Jurkat, Clone E6-1 (cell line): ENCODE measurements at regions not wholly inside any gene's neighbourhood (a gene's known extent, or its start where the extent isn't known, plus 50 kb on each side); places are given as distances from the start of the nearest gene placed in this dataset.

Source experiments
- DNase-seq: peaks from one replicate; pipeline ENCODE4 v3.0.0-alpha.2; 2011; ENCODE audit warnings: low read depth, low spot score
- H3K4me3 ChIP-seq: 2 replicates; pipeline ENCODE4 v1.5.1; 2011; ENCODE audit warnings: mild to moderate bottlenecking, low read length, control low read depth, moderate library complexity

DNA sequence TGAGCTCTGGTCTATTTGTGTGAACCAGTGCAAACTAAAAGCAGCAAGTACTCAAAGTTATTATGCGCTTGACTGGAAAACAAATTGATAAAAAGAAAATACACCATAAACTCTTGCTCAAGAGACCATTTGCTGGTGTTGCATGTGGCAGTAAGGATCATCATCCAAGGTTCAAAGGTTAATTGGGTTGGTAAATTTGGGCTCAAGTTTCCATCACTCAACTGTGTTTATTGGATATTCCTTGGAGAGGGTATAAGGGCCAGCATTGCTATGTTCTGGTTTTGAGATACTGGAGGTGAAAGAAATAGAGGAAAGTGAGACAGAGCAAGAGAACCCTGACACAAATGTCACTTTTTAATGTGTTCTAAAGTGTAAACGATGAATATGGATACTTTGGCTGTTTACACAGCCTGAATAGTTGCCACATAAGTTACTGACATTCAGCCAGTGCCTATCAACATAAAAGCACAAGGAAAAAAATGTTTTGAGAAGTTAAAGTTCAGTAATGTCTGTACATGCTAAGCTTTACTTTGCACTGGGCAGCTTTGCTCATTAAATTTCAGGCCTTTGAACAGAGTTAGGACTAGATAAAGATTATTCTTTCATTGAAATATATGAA is 736.1 kb downstream of the HDGFL1 start:
- no peak for DNase-seq
- H3K4me3 ChIP-seq, result no peak overlapping the region

DNA sequence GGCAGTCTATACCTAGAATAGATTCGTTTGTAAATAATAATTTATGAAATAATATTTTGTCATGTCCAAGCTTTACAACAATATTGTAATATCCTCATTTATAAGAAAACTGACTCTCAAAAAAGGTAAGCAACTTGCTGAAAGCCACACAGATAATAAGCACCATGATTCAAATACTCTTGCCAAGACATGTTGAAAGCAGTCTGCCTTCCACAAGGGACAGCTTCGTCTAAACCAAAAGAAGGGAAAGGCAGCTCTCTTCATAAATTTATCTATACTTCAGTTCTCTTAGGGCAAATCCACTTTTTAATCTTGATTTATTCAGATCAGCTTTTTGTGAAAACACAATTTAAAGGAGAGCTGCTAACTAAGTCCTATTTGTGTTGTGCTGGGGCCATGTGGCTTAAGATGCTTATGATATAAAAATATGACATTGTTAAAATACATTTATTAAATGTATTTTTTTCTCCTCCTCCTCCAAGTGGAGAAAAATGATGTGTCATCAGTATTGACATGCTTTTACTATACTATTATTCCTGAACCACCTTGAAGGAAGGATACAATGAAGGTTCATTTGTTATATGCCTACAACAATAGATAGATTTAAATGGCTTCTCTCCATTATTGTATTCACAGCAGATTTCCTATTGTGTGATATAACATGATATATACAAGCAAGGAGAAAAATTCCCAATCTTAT is 737.0 kb downstream of the HDGFL1 start:
- no peak for DNase-seq
- no peak overlapping the region for H3K4me3 ChIP-seq

DNA sequence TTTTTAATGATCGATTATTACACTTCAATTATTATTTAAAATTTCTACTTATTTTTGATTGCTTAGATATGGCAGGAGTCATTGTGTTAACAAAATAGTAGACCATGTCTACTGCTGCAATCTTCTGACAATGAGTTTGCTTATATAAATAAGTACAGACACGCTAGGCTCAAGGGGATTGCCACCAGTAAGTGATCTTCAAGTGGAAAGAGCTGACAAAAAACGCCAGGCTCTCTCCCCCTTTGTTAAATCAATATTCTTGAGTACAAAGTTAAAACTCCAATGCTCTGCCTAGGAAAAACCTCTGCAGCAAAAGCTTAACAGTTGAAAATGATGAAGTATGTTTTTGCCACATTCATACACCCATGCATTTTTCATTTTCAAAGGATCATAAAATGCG is 738.1 kb downstream of the HDGFL1 start:
- H3K4me3 ChIP-seq, result no peak overlapping the region
- DNase-seq, result no peak

DNA sequence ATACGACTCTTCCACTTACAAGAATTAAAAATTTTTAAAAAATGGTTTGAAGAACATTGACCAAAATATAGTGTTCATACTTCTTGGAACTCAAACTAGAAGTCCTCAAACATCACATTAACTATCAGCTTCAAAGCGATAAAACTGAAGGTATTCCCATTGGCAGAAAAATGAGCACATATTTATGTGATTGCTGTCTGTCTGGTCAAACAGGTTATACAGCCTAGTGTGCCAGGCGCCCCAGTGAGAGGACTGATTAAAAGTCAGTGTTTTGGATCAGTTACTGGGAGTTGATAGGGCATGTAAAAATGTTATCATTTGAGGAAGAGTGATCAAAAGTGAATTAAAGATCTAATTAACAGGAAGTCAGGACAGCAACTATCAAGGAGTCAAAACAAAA is 738.8 kb downstream of the HDGFL1 start:
- no peak overlapping the region for H3K4me3 ChIP-seq
- DNase-seq, result no peak

DNA sequence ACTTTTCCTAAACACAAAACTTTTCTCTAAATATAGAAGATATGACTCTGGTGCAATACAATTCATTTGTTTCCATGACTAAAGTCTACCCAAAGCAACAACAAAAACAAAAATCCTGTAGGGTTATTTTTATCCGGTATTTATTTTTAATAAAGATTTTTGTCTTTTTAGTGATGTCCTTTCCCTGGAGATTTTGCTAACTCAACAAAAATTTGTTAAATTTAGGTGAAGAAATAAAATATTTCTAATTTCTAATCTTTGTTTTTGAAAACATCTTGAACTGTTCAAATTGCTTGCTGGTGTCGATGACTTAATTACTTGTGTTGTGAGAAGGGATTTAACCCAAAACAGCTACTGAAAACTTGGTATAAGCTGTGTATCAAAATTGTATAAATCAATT is 741.8 kb downstream of the HDGFL1 start:
- H3K4me3 ChIP-seq, result no peak overlapping the region
- no peak for DNase-seq

DNA sequence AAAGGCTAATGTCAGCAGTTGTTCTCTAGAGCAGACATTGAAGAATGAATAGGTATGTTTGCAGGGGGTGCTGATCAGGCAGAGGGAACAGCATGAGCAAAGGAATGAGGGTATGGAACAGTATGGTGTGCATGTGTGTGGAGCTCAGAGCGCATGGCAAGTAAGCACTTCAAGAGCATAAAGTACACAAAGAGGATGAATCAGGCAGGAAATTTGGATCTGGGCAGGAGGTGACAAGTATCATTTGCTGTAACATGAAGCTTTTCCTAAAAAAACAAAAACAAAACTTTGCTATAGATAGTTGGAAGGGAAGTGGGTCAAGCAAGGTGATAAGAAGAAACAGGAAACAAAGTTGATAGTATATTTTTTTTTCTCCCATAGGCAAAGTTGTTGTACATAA is 746.8 kb downstream of the HDGFL1 start:
- no peak overlapping the region for H3K4me3 ChIP-seq
- DNase-seq, result no peak

DNA sequence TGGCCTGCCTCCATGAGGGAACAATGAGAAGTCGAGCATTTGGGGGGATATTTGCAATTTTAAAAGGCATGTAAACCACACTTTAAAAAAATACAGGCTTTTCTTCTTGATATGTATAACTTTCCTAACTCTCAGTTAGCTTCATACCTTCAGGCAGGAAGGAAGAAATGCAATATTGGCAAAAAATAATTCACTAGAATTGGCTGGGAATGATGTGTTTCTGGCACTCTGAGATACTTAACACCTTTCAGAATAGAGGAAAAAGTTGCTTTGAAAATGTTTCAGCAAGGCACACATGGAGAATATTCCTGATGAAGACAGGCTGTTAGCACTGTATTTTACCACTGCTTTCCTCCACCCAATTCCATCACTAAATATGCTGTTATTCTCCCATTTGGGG is 747.6 kb downstream of the HDGFL1 start:
- no peak overlapping the region for H3K4me3 ChIP-seq
- DNase-seq, result no peak

DNA sequence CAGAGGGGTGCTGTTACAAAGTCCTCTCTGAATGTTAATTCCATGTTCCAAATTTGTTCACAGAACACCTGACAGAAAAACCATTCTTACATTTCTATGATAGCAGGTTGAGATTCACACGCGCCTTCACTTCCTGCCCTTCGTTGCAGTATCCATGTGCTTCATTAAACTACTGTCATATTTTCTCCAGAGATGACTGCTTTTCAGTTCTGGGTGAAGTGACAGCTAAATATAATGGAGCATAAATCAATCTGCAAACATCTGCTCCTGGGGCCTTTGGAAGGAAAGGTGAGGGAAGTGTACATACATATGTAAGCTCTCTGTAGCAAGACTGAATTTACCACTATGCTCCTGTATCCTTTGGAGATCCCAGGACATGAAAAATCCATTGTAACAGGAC is 750.2 kb downstream of the HDGFL1 start:
- H3K4me3 ChIP-seq, result no peak overlapping the region

DNA sequence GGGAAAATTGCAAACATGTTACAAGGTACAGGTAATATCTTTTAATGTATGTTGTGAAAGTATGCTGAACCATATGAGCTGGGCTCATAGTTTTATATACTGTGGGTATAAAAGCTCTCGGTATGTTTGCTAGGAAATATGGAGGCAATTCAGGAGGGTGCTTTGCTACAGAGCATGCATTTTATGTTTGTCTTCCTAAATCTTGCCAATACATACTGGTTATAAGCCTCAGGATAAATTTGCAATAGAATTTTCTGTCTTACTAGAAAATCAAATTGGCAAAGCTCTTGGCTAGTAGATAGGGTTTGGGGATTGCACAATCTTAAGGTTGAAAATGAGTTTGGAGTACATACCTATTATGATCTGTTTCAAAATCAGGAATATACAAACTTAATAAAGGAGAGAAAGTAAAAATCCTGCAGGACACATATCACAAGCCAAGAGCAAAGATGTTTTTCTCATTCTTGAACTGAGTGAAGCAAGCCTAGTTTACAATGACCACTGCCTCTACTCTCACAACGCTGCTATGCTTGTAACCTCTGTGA is 751.2 kb downstream of the HDGFL1 start:
- H3K4me3 ChIP-seq, result no peak overlapping the region
- DNase-seq, result no peak

More for the DNA sequence above, 750.2 kb downstream of the HDGFL1 start:
- no peak for DNase-seq

DNA sequence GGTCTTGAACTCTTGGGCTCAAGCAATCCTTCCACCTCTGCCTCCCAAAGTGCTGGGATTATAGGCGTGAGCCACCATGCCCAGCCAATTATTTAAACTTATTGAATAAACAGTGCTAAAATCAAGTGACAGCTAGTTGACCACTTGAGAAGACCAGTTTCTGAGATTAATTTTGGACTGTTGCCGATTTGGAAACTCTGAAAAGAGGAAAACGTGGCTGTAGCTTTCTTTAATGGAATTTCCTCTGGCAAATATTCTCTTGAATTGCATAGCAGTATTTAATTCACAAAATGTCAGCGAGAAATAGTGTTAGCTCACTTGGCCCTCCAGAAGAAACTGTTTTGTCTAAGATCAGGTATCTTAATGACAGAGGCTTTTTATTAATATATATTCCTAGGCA is 754.5 kb downstream of the HDGFL1 start:
- no peak for DNase-seq
- H3K4me3 ChIP-seq, result no peak overlapping the region

DNA sequence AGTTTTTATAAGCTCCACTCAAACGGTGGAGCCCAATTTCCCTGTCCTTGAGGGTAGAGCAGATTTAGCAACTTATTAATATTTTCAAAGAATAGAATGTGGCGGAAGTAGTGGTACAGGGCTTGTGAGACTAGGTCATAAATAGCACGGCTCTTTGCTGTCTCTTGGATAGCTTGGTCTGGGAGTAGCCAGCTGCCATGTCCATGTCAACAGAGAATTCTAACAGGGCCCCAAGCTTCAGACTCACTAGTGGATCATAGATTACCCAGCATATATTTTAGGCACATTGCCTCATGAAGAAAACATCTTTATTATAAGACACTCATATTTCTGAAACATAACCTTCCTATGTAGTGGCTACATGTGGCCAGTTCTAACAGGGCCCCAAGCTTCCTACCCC is 755.7 kb downstream of the HDGFL1 start:
- H3K4me3 ChIP-seq, result no peak overlapping the region
- DNase-seq, result no peak

DNA sequence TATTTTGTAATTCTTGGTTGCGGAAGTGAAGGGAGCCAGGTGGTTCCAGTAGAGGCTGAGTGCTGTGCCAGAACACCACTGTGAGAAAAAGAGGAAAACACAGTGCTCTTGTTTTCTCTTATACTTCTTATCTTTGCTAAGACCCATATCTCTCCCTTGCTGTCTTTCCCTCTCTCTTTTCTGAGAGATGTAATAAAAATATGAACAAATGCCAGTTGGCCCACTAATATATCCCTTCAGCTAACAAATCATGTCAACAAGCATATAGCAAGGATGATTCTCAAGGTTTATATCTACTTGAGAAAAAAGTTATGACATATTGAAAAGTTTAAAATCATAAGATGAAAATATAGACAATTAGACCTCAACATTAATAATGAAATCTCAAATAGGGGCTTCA is 758.3 kb downstream of the HDGFL1 start:
- H3K4me3 ChIP-seq, result no peak overlapping the region

DNA sequence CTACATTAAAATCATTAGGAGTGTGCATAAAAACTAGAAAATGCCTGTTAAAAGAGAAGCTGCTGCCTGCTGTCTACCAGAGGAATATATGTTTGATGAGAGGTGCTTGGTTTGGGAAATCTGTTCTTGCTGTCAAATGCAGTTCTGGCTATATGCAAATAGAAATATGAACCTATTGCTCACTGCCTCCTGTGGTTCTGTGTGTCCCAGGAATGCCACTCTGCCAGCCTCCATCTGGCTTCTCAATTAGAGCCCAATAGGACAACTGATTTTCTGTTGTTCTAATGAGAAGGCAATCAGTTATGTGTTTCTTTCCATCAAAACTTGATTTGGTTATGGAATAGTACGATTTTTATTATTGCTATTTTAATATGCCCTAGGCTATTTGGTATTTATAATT is 759.7 kb downstream of the HDGFL1 start:
- DNase-seq, result no peak
- no peak overlapping the region for H3K4me3 ChIP-seq

More for the DNA sequence above, 758.3 kb downstream of the HDGFL1 start:
- DNase-seq, result no peak

DNA sequence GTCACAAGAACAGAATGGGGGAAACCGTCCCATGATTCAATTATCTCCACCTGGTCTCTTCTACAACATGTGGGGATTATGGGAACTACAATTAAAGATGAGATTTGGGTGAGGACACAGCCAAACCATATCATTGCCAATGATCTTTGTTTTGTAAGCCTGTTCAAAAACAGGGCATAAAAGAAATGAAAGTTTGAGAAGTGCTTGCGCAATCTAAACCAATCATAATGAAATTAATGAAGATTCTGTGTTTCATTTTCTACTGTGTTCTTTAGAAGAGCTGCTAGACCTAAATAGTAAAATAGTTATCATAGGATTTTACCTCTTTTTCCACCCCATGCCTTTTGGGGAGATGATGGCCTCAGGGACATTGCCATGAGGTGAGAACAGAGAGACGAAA is 761.3 kb downstream of the HDGFL1 start:
- DNase-seq, result no peak
- H3K4me3 ChIP-seq, result no peak overlapping the region

DNA sequence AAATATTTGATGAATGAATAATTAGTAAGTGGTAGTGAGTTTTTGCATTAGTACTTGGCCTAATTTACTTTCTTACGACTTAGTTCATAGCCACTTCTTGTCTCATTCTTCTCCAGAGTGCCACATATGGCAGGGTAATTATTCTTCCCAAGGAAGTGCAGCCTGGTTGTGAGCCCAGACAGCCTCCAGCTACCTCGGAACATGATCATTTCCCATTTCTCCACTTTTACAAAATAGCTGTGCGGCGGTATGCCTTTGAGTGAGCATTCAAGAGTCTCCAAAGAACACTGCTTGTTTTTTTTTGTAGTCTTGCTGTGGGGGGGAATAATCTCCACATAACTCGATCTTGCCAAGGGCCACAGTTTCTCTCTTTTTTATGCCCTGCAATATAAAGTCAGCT is 765.0 kb downstream of the HDGFL1 start:
- no peak for DNase-seq
- no peak overlapping the region for H3K4me3 ChIP-seq

DNA sequence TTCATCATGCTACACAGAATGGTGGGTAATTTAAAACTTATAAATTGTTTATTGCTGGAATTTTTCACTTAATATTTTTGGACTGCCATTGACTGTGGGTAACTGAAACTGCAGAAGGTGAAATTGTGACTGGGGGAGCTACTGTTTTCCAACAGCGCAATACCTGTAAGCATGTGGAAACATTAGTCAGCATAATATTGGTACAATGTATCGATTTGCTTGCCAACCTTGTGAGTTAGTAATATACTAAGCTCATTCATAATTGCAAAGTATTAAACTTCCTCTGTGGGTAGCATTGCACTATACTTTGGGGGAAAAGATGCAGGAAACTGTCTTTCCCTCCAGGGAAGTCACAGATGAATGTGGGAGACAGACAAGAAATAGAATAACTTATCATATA is 766.5 kb downstream of the HDGFL1 start:
- DNase-seq, result no peak

DNA sequence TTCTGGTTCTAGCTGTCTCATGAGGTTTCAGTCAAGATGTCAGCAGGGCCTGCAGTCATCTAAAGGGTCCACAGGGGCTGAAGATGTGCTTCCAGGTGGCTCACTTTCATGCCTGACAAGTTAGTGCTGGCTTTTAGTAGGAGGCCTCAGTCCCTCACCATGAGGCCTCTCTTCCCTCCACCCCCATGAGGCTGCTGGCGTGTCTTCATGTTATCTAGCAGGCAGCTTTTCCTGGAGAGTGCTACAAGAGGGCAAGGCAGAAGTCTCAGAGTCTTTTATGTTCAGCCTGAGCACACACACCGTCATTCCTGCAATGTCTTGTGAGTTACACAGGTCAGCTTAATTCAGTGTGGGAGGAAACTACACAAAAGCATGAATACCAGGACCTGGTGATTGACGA is 769.9 kb downstream of the HDGFL1 start:
- no peak overlapping the region for H3K4me3 ChIP-seq
- DNase-seq, result no peak

More for the DNA sequence above, 766.5 kb downstream of the HDGFL1 start:
- no peak overlapping the region for H3K4me3 ChIP-seq

DNA sequence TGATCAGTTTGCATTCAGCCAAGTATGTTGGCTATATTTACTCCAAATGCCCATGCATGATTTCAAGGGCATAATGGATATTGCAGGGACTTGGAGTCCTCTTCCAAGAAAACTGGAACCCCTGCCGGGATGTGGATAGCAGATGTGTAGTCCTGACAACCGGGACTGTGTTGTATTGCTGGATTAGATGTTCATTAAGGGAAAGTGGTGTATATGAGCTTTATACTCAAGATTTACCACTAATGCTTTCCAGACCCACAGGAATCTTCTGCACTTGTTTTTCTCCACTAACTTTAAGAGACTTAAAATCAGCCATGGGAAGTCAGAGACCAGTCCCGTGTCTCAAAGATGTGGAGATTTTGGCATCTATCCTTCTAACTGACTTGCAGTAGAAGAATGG is 770.9 kb downstream of the HDGFL1 start:
- no peak overlapping the region for H3K4me3 ChIP-seq
- no peak for DNase-seq

DNA sequence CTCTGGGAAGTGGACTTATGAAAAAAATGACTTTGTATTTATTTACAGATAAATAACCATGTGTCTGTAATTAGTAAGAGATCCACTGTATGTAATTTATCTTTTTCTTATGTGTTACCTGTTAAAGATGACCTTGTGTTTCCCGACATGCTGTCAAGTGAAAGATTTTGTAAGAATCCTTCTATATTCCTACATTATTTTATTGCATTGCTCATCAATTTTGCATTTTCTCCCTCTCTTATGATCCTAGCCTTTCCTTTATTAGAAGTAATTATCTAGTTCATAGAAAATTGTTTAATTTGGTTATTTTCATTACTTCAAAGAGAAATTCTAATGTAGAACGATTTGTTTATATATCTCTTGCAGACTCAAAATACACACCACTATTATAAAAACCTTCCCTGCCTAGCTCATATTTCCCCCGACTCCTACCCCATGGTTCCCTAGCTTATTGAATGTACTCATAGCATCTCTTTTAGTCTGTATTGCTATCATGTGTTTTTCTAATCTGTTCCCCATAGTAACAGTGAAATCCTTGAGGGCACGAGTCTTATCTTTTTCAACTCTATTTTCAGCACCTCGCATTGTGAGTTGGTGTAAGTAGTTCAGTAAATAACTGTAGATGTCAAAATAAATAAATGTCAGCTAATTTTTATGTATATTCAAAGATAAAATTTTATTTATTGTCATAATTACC is 774.4 kb downstream of the HDGFL1 start:
- no peak for DNase-seq

DNA sequence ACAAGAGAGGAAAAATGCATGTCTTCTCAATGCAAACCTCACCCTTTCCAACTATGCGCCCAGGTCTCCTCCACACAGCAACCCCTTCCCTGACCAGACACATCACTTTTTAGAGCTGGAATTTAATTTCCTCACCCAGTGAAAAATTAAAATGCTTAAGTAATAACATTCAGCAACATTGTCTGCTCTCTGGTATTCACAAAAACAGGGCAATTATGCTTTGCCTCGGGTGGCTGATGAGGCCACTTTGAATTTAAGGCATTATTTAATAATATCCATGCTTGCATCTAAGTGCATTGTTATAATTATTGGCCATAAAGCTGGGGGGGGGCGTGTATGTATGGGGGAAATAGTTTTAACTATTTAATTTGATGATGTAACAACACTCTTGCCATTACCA is 777.8 kb upstream of the NRSN1 start:
- H3K4me3 ChIP-seq, result no peak overlapping the region
- no peak for DNase-seq

More for the DNA sequence above, 774.4 kb downstream of the HDGFL1 start:
- H3K4me3 ChIP-seq, result no peak overlapping the region
